Upper lobe of right lung (tissue), 1 donor: ENCODE measurements at regions not wholly inside any gene's neighbourhood (a gene's known extent, or its start where the extent isn't known, plus 50 kb on each side); places are given as distances from the start of the nearest gene placed in this dataset.

ENCODE experiments used
- ATAC-seq: fragments of 200-7000 bp; cut with Tn5 transposase; one replicate; pipeline ENCODE4 v1.9.1; 2020; ENCODE audit warnings: mild to moderate bottlenecking, moderate library complexity
- DNase-seq: peaks from one replicate; pipeline ENCODE4 v3.0.0-alpha.2; 2020
- H3K27ac ChIP-seq: fragments of 200-600 bp; one replicate; pipeline ENCODE4 v1.8.0; 2022
- H3K27me3 ChIP-seq: fragments of 200-600 bp; one replicate; pipeline ENCODE4 v1.8.0; 2022; ENCODE audit warnings: mild to moderate bottlenecking
- H3K36me3 ChIP-seq: fragments of 200-600 bp; one replicate; pipeline ENCODE4 v1.8.0; 2022
- H3K4me1 ChIP-seq: fragments of 200-600 bp; one replicate; pipeline ENCODE4 v1.8.0; 2022
- H3K4me3 ChIP-seq: fragments of 200-600 bp; one replicate; pipeline ENCODE4 v1.8.0; 2022; ENCODE audit warnings: mild to moderate bottlenecking
- H3K9me3 ChIP-seq: fragments of 200-600 bp; one replicate; pipeline ENCODE4 v1.8.0; 2022
- CTCF ChIP-seq: fragments of 200-600 bp; IDR thresholded peaks from one replicate; pipeline ENCODE4 v1.8.0; 2022; ENCODE audit warnings: antibody characterized with exemption
- intact Hi-C: fragments of 100-400 bp; cut with DNase I; formaldehyde crosslinking; loops from one replicate; pipeline ENCODE4 v1.11.0; 2022
- donor health status: DM: no; HTN: yes; CAD: no; lungs with severe emphysema.

- intact Hi-C loops: no loop called here
Observed at GRCh38 chr10:83037653-83038052, 1101.7 kb upstream of the GHITM start.

GRCh38 chr10:83038631-83039030 is 1100.7 kb upstream of the GHITM start:
- H3K27ac ChIP-seq: no peak overlapping the region
- DNase-seq (no peak), ATAC-seq (no peak)
- no peaks in the 10 kb centered on the region for H3K9me3 ChIP-seq
- H3K4me1 ChIP-seq: no peaks in the 10 kb centered on the region
- TF ChIP-seq CTCF: no peak
- no peaks in the 10 kb centered on the region for H3K27me3 ChIP-seq
- no peaks in the 10 kb centered on the region for H3K36me3 ChIP-seq
- intact Hi-C loops: no loop called here
- no peak overlapping the region for H3K4me3 ChIP-seq

More at GRCh38 chr10:83037653-83038052, 1101.7 kb upstream of the GHITM start:
- DNase-seq (no peak), ATAC-seq (no peak)
- Histone ChIP-seq H3K27ac (no peak overlapping the region), H3K4me3 (no peak overlapping the region), H3K9me3 (no peaks in the 10 kb centered on the region), H3K4me1 (no peaks in the 10 kb centered on the region), H3K36me3 (no peaks in the 10 kb centered on the region), H3K27me3 (no peaks in the 10 kb centered on the region)
- TF ChIP-seq CTCF: no peak

GRCh38 chr10:83045731-83046130 is 1093.6 kb upstream of the GHITM start:
- H3K27ac ChIP-seq: no peak overlapping the region
- no peak overlapping the region for H3K4me3 ChIP-seq
- ATAC-seq (no peak), DNase-seq (no peak)
- H3K36me3 ChIP-seq: no peaks in the 10 kb centered on the region
- no peaks in the 10 kb centered on the region for H3K4me1 ChIP-seq
- no peaks in the 10 kb centered on the region for H3K27me3 ChIP-seq
- H3K9me3 ChIP-seq: no peaks in the 10 kb centered on the region
- no peak for TF ChIP-seq CTCF
- intact Hi-C loops: no loop called here

GRCh38 chr10:83050815-83051214 is 1088.5 kb upstream of the GHITM start:
- no peak for DNase-seq
- Histone ChIP-seq H3K36me3 (no peaks in the 10 kb centered on the region), H3K27me3 (no peaks in the 10 kb centered on the region), H3K9me3 (no peaks in the 10 kb centered on the region), H3K4me3 (no peak overlapping the region), H3K27ac (no peak overlapping the region), H3K4me1 (no peaks in the 10 kb centered on the region)
- TF ChIP-seq CTCF: no peak
- intact Hi-C loops: no loop called here
- ATAC-seq: no peak

GRCh38 chr10:83062871-83063270 is 1076.4 kb upstream of the GHITM start:
- Histone ChIP-seq H3K27me3 (no peaks in the 10 kb centered on the region), H3K27ac (no peak overlapping the region), H3K36me3 (no peaks in the 10 kb centered on the region), H3K4me1 (no peaks in the 10 kb centered on the region), H3K4me3 (no peak overlapping the region), H3K9me3 (no peaks in the 10 kb centered on the region)
- no peak for TF ChIP-seq CTCF
- intact Hi-C loops: no loop called here
- DNase-seq (no peak), ATAC-seq (no peak)

GRCh38 chr10:83073472-83073871 is 1065.8 kb upstream of the GHITM start:
- intact Hi-C loops: no loop called here
- Histone ChIP-seq H3K4me1 (peaks cover 5% of the 10 kb centered on the region), H3K4me3 (no peak overlapping the region), H3K36me3 (no peaks in the 10 kb centered on the region), H3K27me3 (no peaks in the 10 kb centered on the region), H3K27ac (no peak overlapping the region), H3K9me3 (no peaks in the 10 kb centered on the region)
- DNase-seq: no peak
- no peak for TF ChIP-seq CTCF
- no peak for ATAC-seq
